H1 (cell line): ENCODE measurements at regions not wholly inside any gene's neighbourhood (a gene's known extent, or its start where the extent isn't known, plus 50 kb on each side); places are given as distances from the start of the nearest gene placed in this dataset.

Source experiments
- CTCF ChIA-PET: fragments of 300-600 bp; sonication (Branson Sonifier 250); formaldehyde crosslinking; loops from one replicate; lab custom pipeline; 2021; ENCODE audit not compliant: partially characterized antibody; lab: Charles Lee
- POLR2A ChIA-PET: fragments of 300-600 bp; sonication (Branson Sonifier 250); formaldehyde crosslinking; loops from one replicate; lab custom pipeline; 2021; ENCODE audit warnings: inconsistent platforms; ENCODE audit not compliant: partially characterized antibody; lab: Charles Lee
- DNase-seq, 2 experiments: peaks; one replicate each; pipeline versions ENCODE4 v3.0.0 to v3.0.0-alpha.2; 2010 to 2022; ENCODE audit warnings: low spot score in 2 of 2, low read depth in 1 of 2, mixed read lengths in 1 of 2
- FAIRE-seq: peaks from 2 replicates; lab custom pipeline; 2011; peaks lifted over from hg19 to GRCh38; lab: Jason Lieb, UNC
- H2AFZ ChIP-seq: 2 replicates; pipeline ENCODE4 v1.8.1; 2012; ENCODE audit warnings: low read length, inconsistent platforms
- H2AK5ac ChIP-seq: 2 replicates; pipeline ENCODE4 v1.6.1; 2013; ENCODE audit warnings: low read depth, low read length
- H2BK120ac ChIP-seq: replicated peaks from 2 replicates; pipeline ENCODE3; 2013; ENCODE audit warnings: low read depth, low read length, inconsistent platforms
- H2BK12ac ChIP-seq: 2 replicates; pipeline ENCODE4 v1.6.1; 2013; ENCODE audit warnings: low read depth, low read length
- H2BK15ac ChIP-seq: 2 replicates; pipeline ENCODE4 v1.6.1; 2013; ENCODE audit warnings: low read length
- H2BK20ac ChIP-seq: 2 replicates; pipeline ENCODE4 v1.6.1; 2013; ENCODE audit warnings: low read length
- H2BK5ac ChIP-seq: 2 replicates; pipeline ENCODE4 v1.6.1; 2013; ENCODE audit warnings: low read depth, low read length
- H3K14ac ChIP-seq: 2 replicates; pipeline ENCODE4 v1.6.1; 2013; ENCODE audit warnings: inconsistent platforms; ENCODE audit not compliant: insufficient read length
- H3K18ac ChIP-seq: 2 replicates; pipeline ENCODE4 v1.6.1; 2013; ENCODE audit warnings: low read length; ENCODE audit errors: extremely low read depth
- H3K23ac ChIP-seq: 2 replicates; pipeline ENCODE4 v1.6.1; 2013; ENCODE audit warnings: inconsistent platforms; ENCODE audit not compliant: insufficient read length
- H3K23me2 ChIP-seq: 2 replicates; pipeline ENCODE4 v1.6.1; 2013; ENCODE audit warnings: low read depth, low read length
- H3K27ac ChIP-seq: 2 replicates; pipeline ENCODE4 v1.6.1; 2011; ENCODE audit warnings: low read depth, low read length, inconsistent platforms
- H3K27me3 ChIP-seq, 4 experiments: replicated peaks in 1 of 4; 1 replicate in 1 of 4; 2 replicates in 3 of 4; pipeline versions ENCODE4 v1.6.1 to v1.8.1; 2011 to 2013; ENCODE audit warnings: low read length in 3 of 4, mild to moderate bottlenecking in 3 of 4, inconsistent platforms in 2 of 4, mixed read lengths in 2 of 4, moderate library complexity in 1 of 4; ENCODE audit not compliant: control insufficient read depth in 3 of 4, insufficient read depth in 3 of 4; ENCODE audit errors: extremely low read depth in 1 of 4
- H3K36me3 ChIP-seq, 4 experiments: 2 replicates each; pipeline versions ENCODE4 v1.6.1 to v1.8.1; 2011 to 2013; ENCODE audit warnings: mild to moderate bottlenecking in 4 of 4, low read length in 3 of 4, moderate library complexity in 2 of 4, control low read depth in 1 of 4, inconsistent platforms in 1 of 4; ENCODE audit not compliant: insufficient read depth in 4 of 4, control insufficient read depth in 2 of 4
- H3K4ac ChIP-seq: replicated peaks from 2 replicates; pipeline ENCODE3; 2013; ENCODE audit warnings: low read length, low read depth, mixed read lengths, inconsistent platforms; ENCODE audit not compliant: insufficient read length
- H3K4me1 ChIP-seq, 4 experiments: replicated peaks in 1 of 4; 1 replicate in 1 of 4; 2 replicates in 3 of 4; pipeline versions ENCODE4 v1.6.1 to v1.8.1; 2011 to 2013; ENCODE audit warnings: low read length in 3 of 4, inconsistent platforms in 2 of 4, mixed read lengths in 1 of 4; ENCODE audit not compliant: insufficient read depth in 4 of 4, control insufficient read depth in 3 of 4
- H3K4me2 ChIP-seq, 2 experiments: 2 replicates each; pipeline versions ENCODE4 v1.6.1 to v1.8.1; 2011 to 2013; ENCODE audit warnings: low read depth in 2 of 2, low read length in 2 of 2, control low read depth in 1 of 2, inconsistent platforms in 1 of 2, mild to moderate bottlenecking in 1 of 2; ENCODE audit not compliant: insufficient read depth in 1 of 2
- H3K4me3 ChIP-seq, 4 experiments: fragments of 200-600, 300-600 bp in 1 of 4; sonication (generic), shearing (Covaris generic), sonication (Bioruptor Twin) in 1 of 4; 2 replicates each; pipeline versions ENCODE4 v1.5.1 to v1.8.1; 2011 to 2016; ENCODE audit warnings: low read length in 4 of 4, low read depth in 3 of 4, control low read depth in 2 of 4, inconsistent platforms in 2 of 4, mild to moderate bottlenecking in 2 of 4, mixed read lengths in 1 of 4, moderate library complexity in 1 of 4; ENCODE audit not compliant: insufficient read depth in 2 of 4; ENCODE audit errors: extremely low read depth in 1 of 4
- H3K56ac ChIP-seq: replicated peaks from 2 replicates; pipeline ENCODE3; 2013; ENCODE audit warnings: low read depth, mild to moderate bottlenecking, mixed read lengths, low read length, inconsistent platforms; ENCODE audit not compliant: insufficient read length
- H3K79me1 ChIP-seq: 2 replicates; pipeline ENCODE4 v1.6.1; 2013; ENCODE audit warnings: low read depth, low read length, control low read depth
- H3K79me2 ChIP-seq, 2 experiments: 2 replicates each; pipeline versions ENCODE4 v1.6.1 to v1.8.1; 2012 to 2013; ENCODE audit warnings: low read length in 2 of 2, mild to moderate bottlenecking in 2 of 2, inconsistent platforms in 1 of 2; ENCODE audit not compliant: insufficient read depth in 2 of 2, control insufficient read depth in 1 of 2
- H3K9ac ChIP-seq, 4 experiments: replicated peaks in 1 of 4; 1 replicate in 1 of 4; 2 replicates in 3 of 4; pipeline versions ENCODE4 v1.6.1 to v1.8.1; 2011 to 2013; ENCODE audit warnings: low read depth in 3 of 4, low read length in 3 of 4, control low read depth in 2 of 4, mild to moderate bottlenecking in 2 of 4, moderate library complexity in 2 of 4, inconsistent platforms in 1 of 4; ENCODE audit errors: extremely low read depth in 1 of 4
- H3K9me3 ChIP-seq, 2 experiments: 2 replicates each; pipeline versions ENCODE4 v1.6.1 to v1.8.1; 2012 to 2013; ENCODE audit warnings: mild to moderate bottlenecking in 2 of 2, moderate library complexity in 2 of 2, control low read depth in 1 of 2, inconsistent platforms in 1 of 2, low read depth in 1 of 2, low read length in 1 of 2, mixed read lengths in 1 of 2; ENCODE audit not compliant: insufficient read depth in 2 of 2
- H4K20me1 ChIP-seq, 2 experiments: replicated peaks in 1 of 2; 2 replicates each; pipeline versions ENCODE3 to v1.8.1; 2011 to 2013; ENCODE audit warnings: inconsistent platforms in 2 of 2, low read length in 2 of 2, mild to moderate bottlenecking in 1 of 2; ENCODE audit not compliant: insufficient read depth in 2 of 2, control insufficient read depth in 1 of 2
- H4K5ac ChIP-seq: 2 replicates; pipeline ENCODE4 v1.6.1; 2013; ENCODE audit warnings: low read length, low read depth, mixed read lengths, inconsistent platforms; ENCODE audit not compliant: insufficient read length
- H4K8ac ChIP-seq: 2 replicates; pipeline ENCODE4 v1.8.0; 2013; ENCODE audit warnings: mild to moderate bottlenecking, moderate library complexity, low read length, inconsistent platforms; ENCODE audit not compliant: insufficient read depth; ENCODE audit errors: extremely low read depth
- H4K91ac ChIP-seq: replicated peaks from 2 replicates; pipeline ENCODE3; 2013; ENCODE audit warnings: low read length, mixed read lengths, inconsistent platforms; ENCODE audit not compliant: insufficient read length
- NRF1 ChIP-seq: IDR thresholded peaks from 2 replicates; pipeline ENCODE4 v1.6.1; 2011; ENCODE audit warnings: mild to moderate bottlenecking, low read depth, low read length, improper control_type of control experiment
- SIRT6 ChIP-seq: IDR thresholded peaks from one replicate; pipeline ENCODE4 v1.7.1; 2012; ENCODE audit warnings: low read length, inconsistent platforms
- TBP ChIP-seq: IDR thresholded peaks from 2 replicates; pipeline ENCODE4 v1.6.1; 2011; ENCODE audit warnings: low read depth, low read length, improper control_type of control experiment
- TCF12 ChIP-seq: IDR thresholded peaks from 2 replicates; pipeline ENCODE4 v1.6.1; 2011; ENCODE audit warnings: low read depth, mild to moderate bottlenecking, low read length
- WGBS, 2 experiments: shearing (Covaris generic) in 1 of 2; methylation state at CpG; one replicate each; pipeline versions ENCODE4 v1.1.6 to v1.1.7; 2013 to 2015; ENCODE audit warnings: low lambda C conversion rate in 2 of 2, mixed read lengths in 2 of 2, inconsistent platforms in 1 of 2, low coverage in 1 of 2, missing lambda C conversion rate in 1 of 2; ENCODE audit not compliant: insufficient replicate concordance in 2 of 2, insufficient coverage in 1 of 2, insufficient read length in 1 of 2; ENCODE audit errors: extremely low coverage in 1 of 2, missing lambda C conversion rate in 1 of 2; 5-methylcytosine and 5-hydroxymethylcytosine counted together

DNA sequence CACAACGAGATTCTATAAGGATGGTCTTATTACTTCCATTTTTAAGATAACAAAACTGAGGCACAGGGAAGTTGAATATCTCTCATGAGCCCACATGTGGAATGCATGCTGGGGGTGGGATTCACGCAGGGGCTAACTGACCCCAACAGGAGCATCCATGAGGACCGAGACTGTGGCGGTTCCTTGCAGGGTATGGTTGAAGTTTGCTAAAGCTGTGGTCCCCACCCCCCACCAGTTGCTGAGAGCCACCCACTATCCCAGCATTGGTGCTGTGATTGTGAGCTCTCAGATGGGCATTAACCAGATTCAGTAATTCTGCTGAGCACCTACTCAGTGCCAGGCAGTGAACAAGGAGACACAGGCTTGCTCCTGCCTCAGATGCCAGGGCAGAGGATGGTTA lies 116.0 kb upstream of the TEX51 start:
- no peak overlapping the region for H2BK12ac ChIP-seq
- no peak overlapping the region for H2BK15ac ChIP-seq
- no peak overlapping the region for H3K18ac ChIP-seq
- H2AK5ac ChIP-seq, result no peak overlapping the region
- H2AFZ ChIP-seq, result no peak overlapping the region
- H2BK20ac ChIP-seq, result no peak overlapping the region
- no peaks in the 10 kb centered on the region for H3K9me3 ChIP-seq
- 100% methylated on average over 4 of the region's 4 CpGs; no CpG with 5 or more reads in 1 of the 2 experiments for WGBS, 2 experiments
- CTCF ChIA-PET, result interaction anchor here (1.4 to 1.6 kb wide), 2 partner anchors 189 to 254 kb away, joined by 4 to 7 read pairs; no protein-coding TSS in a partner anchor
- no peak for DNase-seq
- no peak overlapping the region for H3K4me2 ChIP-seq
- H4K91ac ChIP-seq, result no peak overlapping the region
- no peak overlapping the region for H4K8ac ChIP-seq
- H3K36me3 ChIP-seq, result no peaks in the 10 kb centered on the region
- no peaks in the 10 kb centered on the region for H3K79me2 ChIP-seq
- H2BK120ac ChIP-seq, result no peak overlapping the region
- no peak overlapping the region for H3K9ac ChIP-seq
- H4K5ac ChIP-seq, result no peak overlapping the region
- H3K27me3 ChIP-seq, result no peaks in the 10 kb centered on the region
- POLR2A ChIA-PET, result no interaction called here
- H3K79me1 ChIP-seq, result no peaks in the 10 kb centered on the region
- no peak overlapping the region for H3K4ac ChIP-seq
- no peak overlapping the region for H3K27ac ChIP-seq
- H3K4me3 ChIP-seq, result no peak overlapping the region
- no peak overlapping the region for H3K56ac ChIP-seq
- H3K23me2 ChIP-seq, result no peaks in the 10 kb centered on the region
- FAIRE-seq, result no peak
- no peaks in the 10 kb centered on the region for H4K20me1 ChIP-seq
- H3K14ac ChIP-seq, result no peak overlapping the region
- no peak overlapping the region for H3K23ac ChIP-seq
- no peak overlapping the region for H2BK5ac ChIP-seq
- H3K4me1 ChIP-seq, result peaks cover 0 to 4% (median 0%) of the 10 kb centered on the region in 4 experiments; a peak in 2 of 7 replicates
- TF ChIP-seq SIRT6 (no peak), TCF12 (no peak), TBP (no peak), NRF1 (no peak)
